OCI-LY7 (cell line): ENCODE measurements at regions not wholly inside any gene's neighbourhood (a gene's known extent, or its start where the extent isn't known, plus 50 kb on each side); places are given as distances from the start of the nearest gene placed in this dataset.

Source experiments
- BruUV-seq: library from RNA; stranded (reverse); fragments of 400-500 nt; replicated peaks from 2 replicates; lab custom pipeline; 2021; lab: Mats Ljungman, UMichigan
- CTCF ChIA-PET: fragments of 300-600 bp; sonication (Branson Sonifier 250); formaldehyde crosslinking; loops from one replicate; lab custom pipeline; 2022; ENCODE audit warnings: antibody characterized with exemption; ENCODE audit not compliant: unreplicated experiment; lab: Charles Lee
- POLR2A ChIA-PET: fragments of 300-600 bp; sonication (Branson Sonifier 250); formaldehyde crosslinking; loops from one replicate; lab custom pipeline; 2022; ENCODE audit warnings: antibody characterized with exemption; lab: Charles Lee
- DNase-seq: peaks from one replicate; pipeline ENCODE4 v3.0.0-alpha.2; 2015; ENCODE audit warnings: low spot score
- H2AFZ ChIP-seq: fragments of 200-600 bp; sonication (generic), shearing (Covaris generic); 2 replicates; pipeline ENCODE4 v1.6.1; 2014; ENCODE audit warnings: mild to moderate bottlenecking, antibody characterized with exemption, low read length, moderate library complexity
- H3K27ac ChIP-seq: fragments of 200-600 bp; sonication (generic); 2 replicates; pipeline ENCODE4 v1.5.1; 2014; ENCODE audit warnings: mixed run types, low read depth, mild to moderate bottlenecking, moderate library complexity, low read length, inconsistent platforms; ENCODE audit not compliant: poor library complexity, severe bottlenecking
- H3K36me3 ChIP-seq: fragments of 200-600 bp; sonication (generic); 2 replicates; pipeline ENCODE4 v1.6.1; 2014; ENCODE audit warnings: mild to moderate bottlenecking, antibody characterized with exemption, low read length, moderate library complexity, mixed read lengths; ENCODE audit not compliant: insufficient read depth
- H3K4me1 ChIP-seq: fragments of 200-600 bp; sonication (generic); 2 replicates; pipeline ENCODE4 v1.5.1; 2014; ENCODE audit warnings: mild to moderate bottlenecking, low read length; ENCODE audit not compliant: insufficient read depth, poor library complexity, severe bottlenecking
- H3K4me2 ChIP-seq: fragments of 200-600 bp; sonication (generic); 2 replicates; pipeline ENCODE4 v1.6.1; 2014; ENCODE audit warnings: mild to moderate bottlenecking, low read length
- H3K4me3 ChIP-seq: fragments of 200-600 bp; sonication (generic); 2 replicates; pipeline ENCODE4 v1.5.1; 2014; ENCODE audit warnings: mild to moderate bottlenecking, low read depth, low read length; ENCODE audit not compliant: poor library complexity, severe bottlenecking
- H3K79me2 ChIP-seq: fragments of 200-600 bp; sonication (generic); 2 replicates; pipeline ENCODE4 v1.6.1; 2016; ENCODE audit warnings: low read depth, mild to moderate bottlenecking, low read length, moderate library complexity, mixed read lengths; ENCODE audit not compliant: insufficient read depth
- H3K9me2 ChIP-seq: fragments of 200-600 bp; sonication (generic); 2 replicates; pipeline ENCODE4 v1.6.1; 2016; ENCODE audit warnings: mild to moderate bottlenecking, low read length, mixed read lengths; ENCODE audit not compliant: insufficient read depth
- H3K9me3 ChIP-seq: fragments of 200-600 bp; sonication (generic); 2 replicates; pipeline ENCODE4 v1.6.1; 2014; ENCODE audit warnings: mild to moderate bottlenecking, mixed run types, low read length, mixed read lengths
- H4K20me1 ChIP-seq: fragments of 200-600 bp; sonication (generic); 2 replicates; pipeline ENCODE4 v1.6.1; 2014; ENCODE audit warnings: mild to moderate bottlenecking, antibody characterized with exemption, low read length, moderate library complexity, mixed read lengths; ENCODE audit not compliant: insufficient read depth
- CTCF ChIP-seq: fragments of 200-600 bp; sonication (generic); conservative IDR thresholded peaks from 2 replicates; pipeline ENCODE4 v1.5.1; 2014; ENCODE audit warnings: mild to moderate bottlenecking, antibody characterized with exemption, low read length, moderate library complexity, mixed read lengths
- EZH2phosphoT487 ChIP-seq: fragments of 200-600 bp; sonication (generic); IDR thresholded peaks from 2 replicates; pipeline ENCODE4 v1.6.1; 2018; ENCODE audit warnings: low read depth, borderline replicate concordance, mild to moderate bottlenecking, mixed run types, antibody characterized with exemption, low read length, moderate library complexity, mixed read lengths
- intact Hi-C: fragments of 100-400 bp; cut with micrococcal nuclease; formaldehyde crosslinking; loops from one replicate; pipeline ENCODE4 v1.10.0; 2022; ENCODE audit not compliant: unreplicated experiment

GRCh38 chr20:53662595-53662994, 69.0 kb upstream of the ZNF217 start:
- Histone ChIP-seq H3K36me3 (no peaks in the 10 kb centered on the region), H2AFZ (no peak overlapping the region), H4K20me1 (no peaks in the 10 kb centered on the region), H3K4me3 (no peak overlapping the region), H3K4me2 (no peak overlapping the region), H3K27ac (no peak overlapping the region), H3K9me2 (no peaks in the 10 kb centered on the region), H3K4me1 (peaks cover 47% of the 10 kb centered on the region), H3K79me2 (no peaks in the 10 kb centered on the region), H3K9me3 (no peaks in the 10 kb centered on the region)
- intact Hi-C loops: no loop called here
- DNase-seq: no peak
- no peak for TF ChIP-seq CTCF
- TF ChIP-seq EZH2phosphoT487: no peak
- POLR2A ChIA-PET: interaction anchor here (0.9 to 3.3 kb wide), 6 partner anchors 9 to 74 kb away, joined by 3 to 14 read pairs (median 4); no protein-coding TSS in a partner anchor
- BruUV-seq: no TSS peak
- CTCF ChIA-PET: no interaction called here

- intact Hi-C loops: loop anchor here (2.0 kb wide), 1 partner anchor 68 kb away; the partner anchor contains the start of gene ZNF217
- no TSS peak for BruUV-seq
- ChIA-PET CTCF (no interaction called here), POLR2A (interaction anchor here (0.6 to 3.3 kb wide), 16 partner anchors 8 to 204 kb away, joined by 3 to 14 read pairs (median 4); no protein-coding TSS in a partner anchor)
- TF ChIP-seq CTCF (peak; percentile 59), EZH2phosphoT487 (no peak)
- H3K4me1 ChIP-seq: peaks cover 64% of the 10 kb centered on the region
- H2AFZ ChIP-seq: peak overlapping the region; percentile 95
- peak; percentile 79 for DNase-seq
- no peaks in the 10 kb centered on the region for H3K36me3 ChIP-seq
- H3K9me3 ChIP-seq: no peaks in the 10 kb centered on the region
- no peaks in the 10 kb centered on the region for H3K79me2 ChIP-seq
- H3K27ac ChIP-seq: peak overlapping the region; percentile 67
- H3K4me3 ChIP-seq: peak overlapping the region; percentile 57
- no peaks in the 10 kb centered on the region for H3K9me2 ChIP-seq
- peak overlapping the region; percentile 73 for H3K4me2 ChIP-seq
- no peaks in the 10 kb centered on the region for H4K20me1 ChIP-seq
Observed at GRCh38 chr20:53660947-53661381, 67.3 kb upstream of the ZNF217 start.

GRCh38 chr20:53660078-53660909, 66.7 kb upstream of the ZNF217 start:
- peak overlapping the region; percentile 67 for H3K27ac ChIP-seq
- intact Hi-C loops: loop anchor here (2.0 kb wide), 1 partner anchor 67 kb away; the partner anchor contains the start of gene ZNF217
- POLR2A ChIA-PET: interaction anchor here (0.6 to 3.3 kb wide), 14 partner anchors 9 to 205 kb away, joined by 3 to 14 read pairs (median 4); no protein-coding TSS in a partner anchor

More at GRCh38 chr20:53660078-53660909, 66.7 kb upstream of the ZNF217 start:
- peaks cover 70% of the 10 kb centered on the region for H3K4me1 ChIP-seq
- no peaks in the 10 kb centered on the region for H3K36me3 ChIP-seq
- DNase-seq: peak; percentile 41
- peak overlapping the region; percentile 95 for H2AFZ ChIP-seq
- peak overlapping the region; percentile 57 for H3K4me3 ChIP-seq
- no peaks in the 10 kb centered on the region for H3K9me3 ChIP-seq
- H3K79me2 ChIP-seq: no peaks in the 10 kb centered on the region
- no TSS peak for BruUV-seq
- CTCF ChIA-PET: no interaction called here
- no peaks in the 10 kb centered on the region for H3K9me2 ChIP-seq
- H3K4me2 ChIP-seq: peak overlapping the region; percentile 73
- TF ChIP-seq CTCF: no peak
- TF ChIP-seq EZH2phosphoT487: no peak
- no peaks in the 10 kb centered on the region for H4K20me1 ChIP-seq
